ENCODE measurements at regions not wholly inside any gene's neighbourhood (a gene's known extent, or its start where the extent isn't known, plus 50 kb on each side); places are given as distances from the start of the nearest gene placed in this dataset.

- Mint-ChIP-seq H3K9me3 (no peaks in the 10 kb centered on the region), H3K27ac (no peak overlapping the region), H3K4me3 (no peak overlapping the region), H3K36me3 (no peaks in the 10 kb centered on the region), H3K4me1 (peaks cover 6% of the 10 kb centered on the region), H3K27me3 (no peaks in the 10 kb centered on the region)
- ATAC-seq (ENCODE audit: low read depth), result no peak
- DNase-seq (ENCODE audit: low spot score in 2 of 2), result no peak
Measured at GRCh38 chrX:120769576-120770341, 105.9 kb downstream of the CT47B1 start.

- H3K4me3 Mint-ChIP-seq, result no peak overlapping the region
- no peaks in the 10 kb centered on the region for H3K36me3 Mint-ChIP-seq
- peaks cover 4% of the 10 kb centered on the region for H3K4me1 Mint-ChIP-seq
- no peaks in the 10 kb centered on the region for H3K27me3 Mint-ChIP-seq
- H3K9me3 Mint-ChIP-seq, result no peaks in the 10 kb centered on the region
- H3K27ac Mint-ChIP-seq, result no peak overlapping the region
- ATAC-seq (ENCODE audit: low read depth) (no peak), DNase-seq (ENCODE audit: low spot score in 2 of 2) (no peak)
Measured at GRCh38 chrX:120768681-120769080, 107.0 kb downstream of the CT47B1 start.

GRCh38 chrX:120768254-120768653 lies 107.4 kb downstream of the CT47B1 start:
- H3K9me3 Mint-ChIP-seq, result no peaks in the 10 kb centered on the region
- DNase-seq (ENCODE audit: low spot score in 2 of 2) (no peak), ATAC-seq (ENCODE audit: low read depth) (no peak)
- H3K27me3 Mint-ChIP-seq, result no peaks in the 10 kb centered on the region
- H3K4me1 Mint-ChIP-seq, result peaks cover 4% of the 10 kb centered on the region
- no peaks in the 10 kb centered on the region for H3K36me3 Mint-ChIP-seq
- no peak overlapping the region for H3K27ac Mint-ChIP-seq
- no peak overlapping the region for H3K4me3 Mint-ChIP-seq

- Mint-ChIP-seq H3K36me3 (no peaks in the 10 kb centered on the region), H3K4me3 (no peak overlapping the region), H3K27me3 (no peaks in the 10 kb centered on the region), H3K27ac (no peak overlapping the region), H3K9me3 (no peaks in the 10 kb centered on the region), H3K4me1 (peaks cover 11% of the 10 kb centered on the region)
- no peak for ATAC-seq (ENCODE audit: low read depth)
- DNase-seq (ENCODE audit: low spot score in 2 of 2), result no peak
Measured at GRCh38 chrX:120763269-120763668, 112.4 kb downstream of the CT47B1 start.

- Mint-ChIP-seq H3K4me1 (peaks cover 16% of the 10 kb centered on the region), H3K36me3 (no peaks in the 10 kb centered on the region), H3K4me3 (no peak overlapping the region), H3K27me3 (no peaks in the 10 kb centered on the region), H3K9me3 (no peaks in the 10 kb centered on the region), H3K27ac (no peak overlapping the region)
- ATAC-seq (ENCODE audit: low read depth), result no peak
- DNase-seq (ENCODE audit: low spot score in 2 of 2), result no peak
Measured at GRCh38 chrX:120761810-120762209, 113.9 kb downstream of the CT47B1 start.

GRCh38 chrX:120759685-120760084 lies 116.0 kb downstream of the CT47B1 start:
- no peaks in the 10 kb centered on the region for H3K27me3 Mint-ChIP-seq
- H3K4me3 Mint-ChIP-seq, result no peak overlapping the region
- H3K36me3 Mint-ChIP-seq, result no peaks in the 10 kb centered on the region
- no peak for ATAC-seq (ENCODE audit: low read depth)
- no peak for DNase-seq (ENCODE audit: low spot score in 2 of 2)
- H3K9me3 Mint-ChIP-seq, result no peaks in the 10 kb centered on the region
- H3K4me1 Mint-ChIP-seq, result peaks cover 31% of the 10 kb centered on the region
- peak overlapping the region; percentile 64 for H3K27ac Mint-ChIP-seq

GRCh38 chrX:120755066-120755846 lies 120.4 kb downstream of the CT47B1 start:
- no peaks in the 10 kb centered on the region for H3K9me3 Mint-ChIP-seq
- H3K27ac Mint-ChIP-seq, result peak overlapping the region; percentile 94
- DNase-seq (ENCODE audit: low spot score in 2 of 2) (peak; percentile 27 to 52), ATAC-seq (ENCODE audit: low read depth) (peak; percentile 92)
- H3K4me1 Mint-ChIP-seq, result peaks cover 62% of the 10 kb centered on the region
- H3K27me3 Mint-ChIP-seq, result no peaks in the 10 kb centered on the region
- H3K36me3 Mint-ChIP-seq, result no peaks in the 10 kb centered on the region
- peak overlapping the region; percentile 6 for H3K4me3 Mint-ChIP-seq

- H3K27ac Mint-ChIP-seq, result peak overlapping the region; percentile 94
- ATAC-seq (ENCODE audit: low read depth), result peak; percentile 41
- no peaks in the 10 kb centered on the region for H3K36me3 Mint-ChIP-seq
- H3K4me3 Mint-ChIP-seq, result peak overlapping the region; percentile 55
- H3K9me3 Mint-ChIP-seq, result no peaks in the 10 kb centered on the region
- DNase-seq (ENCODE audit: low spot score in 2 of 2), result no peak
- H3K27me3 Mint-ChIP-seq, result no peaks in the 10 kb centered on the region
- peaks cover 65% of the 10 kb centered on the region for H3K4me1 Mint-ChIP-seq
Measured at GRCh38 chrX:120753413-120754251, 122.0 kb downstream of the CT47B1 start.

- H3K4me3 Mint-ChIP-seq, result peak overlapping the region; percentile 50
- no peaks in the 10 kb centered on the region for H3K36me3 Mint-ChIP-seq
- no peak for DNase-seq (ENCODE audit: low spot score in 2 of 2)
- H3K9me3 Mint-ChIP-seq, result no peaks in the 10 kb centered on the region
- ATAC-seq (ENCODE audit: low read depth), result no peak
- H3K27ac Mint-ChIP-seq, result peak overlapping the region; percentile 94
- H3K4me1 Mint-ChIP-seq, result peaks cover 69% of the 10 kb centered on the region
- no peaks in the 10 kb centered on the region for H3K27me3 Mint-ChIP-seq
Measured at GRCh38 chrX:120752431-120753082, 122.7 kb upstream of the C1GALT1C1 start.

GRCh38 chrX:120751683-120752082 lies 121.8 kb upstream of the C1GALT1C1 start:
- no peaks in the 10 kb centered on the region for H3K27me3 Mint-ChIP-seq
- no peak overlapping the region for H3K4me3 Mint-ChIP-seq
- H3K27ac Mint-ChIP-seq, result peak overlapping the region; percentile 57
- ATAC-seq (ENCODE audit: low read depth) (no peak), DNase-seq (ENCODE audit: low spot score in 2 of 2) (no peak)
- H3K9me3 Mint-ChIP-seq, result no peaks in the 10 kb centered on the region
- peaks cover 61% of the 10 kb centered on the region for H3K4me1 Mint-ChIP-seq
- H3K36me3 Mint-ChIP-seq, result no peaks in the 10 kb centered on the region

- Mint-ChIP-seq H3K27ac (peak overlapping the region; percentile 82), H3K36me3 (no peaks in the 10 kb centered on the region), H3K4me3 (no peak overlapping the region), H3K27me3 (no peaks in the 10 kb centered on the region), H3K4me1 (peaks cover 57% of the 10 kb centered on the region), H3K9me3 (no peaks in the 10 kb centered on the region)
- ATAC-seq (ENCODE audit: low read depth), result no peak
- DNase-seq (ENCODE audit: low spot score in 2 of 2), result no peak
Measured at GRCh38 chrX:120750381-120750780, 120.5 kb upstream of the C1GALT1C1 start.

- no peaks in the 10 kb centered on the region for H3K27me3 Mint-ChIP-seq
- peak; percentile 87 for ATAC-seq (ENCODE audit: low read depth)
- peaks cover 2% of the 10 kb centered on the region for H3K36me3 Mint-ChIP-seq
- peak in 1 of 2 donors; percentile 22 for DNase-seq (ENCODE audit: low spot score in 2 of 2)
- peak overlapping the region; percentile 54 for H3K4me3 Mint-ChIP-seq
- H3K9me3 Mint-ChIP-seq, result peaks cover 3% of the 10 kb centered on the region
- H3K4me1 Mint-ChIP-seq, result peaks cover 50% of the 10 kb centered on the region
- peak overlapping the region; percentile 82 for H3K27ac Mint-ChIP-seq
Measured at GRCh38 chrX:120749141-120749846, 119.4 kb upstream of the C1GALT1C1 start.

- Mint-ChIP-seq H3K9me3 (peaks cover 3% of the 10 kb centered on the region), H3K27ac (no peak overlapping the region), H3K27me3 (no peaks in the 10 kb centered on the region), H3K4me1 (peaks cover 28% of the 10 kb centered on the region), H3K36me3 (peaks cover 2% of the 10 kb centered on the region), H3K4me3 (no peak overlapping the region)
- DNase-seq (ENCODE audit: low spot score in 2 of 2), result no peak
- ATAC-seq (ENCODE audit: low read depth), result no peak
Measured at GRCh38 chrX:120746153-120746552, 116.3 kb upstream of the C1GALT1C1 start.

Measured in memory B cell (primary cell).